ENCODE measurements at regions not wholly inside any gene's neighbourhood (a gene's known extent, or its start where the extent isn't known, plus 50 kb on each side); places are given as distances from the start of the nearest gene placed in this dataset.
A peak's percentile ranks its signal among the peaks of the same experiment; 100 is the strongest.
"Not testable (repeated sequence)": the region's sequence is repeated elsewhere in the genome, so short reads cannot be mapped to it uniquely, and the experiment has no call there.

- Histone ChIP-seq H3K27me3 (no peaks in the 10 kb centered on the region), H3K9me3 (ENCODE audit: low read depth) (no peaks in the 10 kb centered on the region), H3K36me3 (replicated peaks; ENCODE audit: insufficient read depth, low read depth) (no peaks in the 10 kb centered on the region), H2AFZ (no peak overlapping the region), H3K27ac (no peak overlapping the region), H3K4me2 (no peak overlapping the region), H3K4me1 (ENCODE audit: insufficient read depth) (peaks cover 14% of the 10 kb centered on the region), H4K20me1 (ENCODE audit: insufficient read depth, poor library complexity, severe bottlenecking) (no peaks in the 10 kb centered on the region), H3K4me3 (no peak overlapping the region), H3K79me2 (no peaks in the 10 kb centered on the region), H3K9me2 (replicated peaks; ENCODE audit: insufficient read depth) (no peaks in the 10 kb centered on the region)
- TF ChIP-seq EZH2 (IDR thresholded peaks at IDR 0.05; ENCODE audit: borderline replicate concordance) (no peak), EZH2phosphoT487 (IDR thresholded peaks at IDR 0.05; ENCODE audit: low read depth, severe bottlenecking, unreplicated experiment) (no peak), CTCF (IDR thresholded peaks at IDR 0.05; ENCODE audit: poor library complexity) (no peak)
- DNase-seq (ENCODE audit: low spot score) = no peak
- WGBS (ENCODE audit: low lambda C conversion rate, missing lambda C conversion rate) = 83% methylated on average over 2 of the region's 2 CpGs
Measured at GRCh38 chr12:88856201-88856600, 275.9 kb upstream of the KITLG start.

GRCh38 chr12:88855301-88855700 lies 275.0 kb upstream of the KITLG start:
- 20% methylated on average over 1 of the region's 1 CpG for WGBS (ENCODE audit: low lambda C conversion rate, missing lambda C conversion rate)
- no peak overlapping the region for H3K4me2 ChIP-seq

GRCh38 chr12:88854260-88854659 lies 274.0 kb upstream of the KITLG start:
- no peak overlapping the region for H3K4me3 ChIP-seq
- H3K4me2 ChIP-seq = no peak overlapping the region
- H3K79me2 ChIP-seq = no peaks in the 10 kb centered on the region
- no peaks in the 10 kb centered on the region for H3K36me3 ChIP-seq (replicated peaks; ENCODE audit: insufficient read depth, low read depth)
- 8% methylated on average over 1 of the region's 1 CpG for WGBS (ENCODE audit: low lambda C conversion rate, missing lambda C conversion rate)
- H3K27ac ChIP-seq = peak overlapping the region; percentile 51
- peak; percentile 50 for DNase-seq (ENCODE audit: low spot score)
- no peaks in the 10 kb centered on the region for H3K27me3 ChIP-seq
- H2AFZ ChIP-seq = no peak overlapping the region
- H3K9me2 ChIP-seq (replicated peaks; ENCODE audit: insufficient read depth) = no peaks in the 10 kb centered on the region
- H3K4me1 ChIP-seq (ENCODE audit: insufficient read depth) = peaks cover 14% of the 10 kb centered on the region
- no peaks in the 10 kb centered on the region for H4K20me1 ChIP-seq (ENCODE audit: insufficient read depth, poor library complexity, severe bottlenecking)
- H3K9me3 ChIP-seq (ENCODE audit: low read depth) = no peaks in the 10 kb centered on the region
- TF ChIP-seq CTCF (IDR thresholded peaks at IDR 0.05; ENCODE audit: poor library complexity) (no peak), EZH2phosphoT487 (IDR thresholded peaks at IDR 0.05; ENCODE audit: low read depth, severe bottlenecking, unreplicated experiment) (peak; percentile 70), EZH2 (IDR thresholded peaks at IDR 0.05; ENCODE audit: borderline replicate concordance) (no peak)

More at GRCh38 chr12:88855301-88855700, 275.0 kb upstream of the KITLG start:
- Histone ChIP-seq H3K27me3 (no peaks in the 10 kb centered on the region), H4K20me1 (ENCODE audit: insufficient read depth, poor library complexity, severe bottlenecking) (no peaks in the 10 kb centered on the region), H3K36me3 (replicated peaks; ENCODE audit: insufficient read depth, low read depth) (no peaks in the 10 kb centered on the region), H3K9me3 (ENCODE audit: low read depth) (no peaks in the 10 kb centered on the region), H2AFZ (no peak overlapping the region), H3K79me2 (no peaks in the 10 kb centered on the region), H3K9me2 (replicated peaks; ENCODE audit: insufficient read depth) (no peaks in the 10 kb centered on the region), H3K4me3 (no peak overlapping the region), H3K4me1 (ENCODE audit: insufficient read depth) (peaks cover 14% of the 10 kb centered on the region), H3K27ac (no peak overlapping the region)
- no peak for TF ChIP-seq CTCF (IDR thresholded peaks at IDR 0.05; ENCODE audit: poor library complexity)
- no peak for TF ChIP-seq EZH2phosphoT487 (IDR thresholded peaks at IDR 0.05; ENCODE audit: low read depth, severe bottlenecking, unreplicated experiment)
- TF ChIP-seq EZH2 (IDR thresholded peaks at IDR 0.05; ENCODE audit: borderline replicate concordance) = no peak
- DNase-seq (ENCODE audit: low spot score) = no peak

- not testable (repeated sequence) for DNase-seq (ENCODE audit: low spot score); H3K9me2 ChIP-seq (replicated peaks; ENCODE audit: insufficient read depth); H3K79me2 ChIP-seq; H3K27me3 ChIP-seq; H3K4me3 ChIP-seq; H3K9me3 ChIP-seq (ENCODE audit: low read depth); H3K4me1 ChIP-seq (ENCODE audit: insufficient read depth); H3K4me2 ChIP-seq; H3K36me3 ChIP-seq (replicated peaks; ENCODE audit: insufficient read depth, low read depth); H3K27ac ChIP-seq; H4K20me1 ChIP-seq (ENCODE audit: insufficient read depth, poor library complexity, severe bottlenecking); H2AFZ ChIP-seq
- 92% methylated on average over 13 of the region's 14 CpGs for WGBS (ENCODE audit: low lambda C conversion rate, missing lambda C conversion rate)
Measured at GRCh38 chr12:88847246-88847645, 267.0 kb upstream of the KITLG start.

Data from hepatocyte (in vitro differentiated cells).